ENCODE measurements at regions not wholly inside any gene's neighbourhood (a gene's known extent, or its start where the extent isn't known, plus 50 kb on each side); places are given as distances from the start of the nearest gene placed in this dataset.

GRCh38 chr5:44622331-44622730 is 186.4 kb upstream of the MRPS30 start:
- Histone ChIP-seq H3K9me3 (ENCODE audit: control insufficient read depth, low read length) (no peaks in the 10 kb centered on the region), H3K4me1 (ENCODE audit: control insufficient read depth, insufficient read depth, low read length) (no peaks in the 10 kb centered on the region), H3K4me3 (ENCODE audit: low read length) (no peak overlapping the region), H3K27me3 (ENCODE audit: control insufficient read depth, insufficient read depth) (no peaks in the 10 kb centered on the region), H3K27ac (ENCODE audit: low read length) (no peak overlapping the region)
- ATAC-seq, result no peak
- 70% methylated on average over 4 of the region's 4 CpGs for WGBS
- peak in 1 of 3 donors; percentile 11 for DNase-seq
- intact Hi-C loops (cut with DNase I), result no loop called here

GRCh38 chr5:44619875-44620610 is 188.7 kb upstream of the MRPS30 start:
- Histone ChIP-seq H3K9me3 (ENCODE audit: control insufficient read depth, low read length) (no peaks in the 10 kb centered on the region), H3K27me3 (ENCODE audit: control insufficient read depth, insufficient read depth) (no peaks in the 10 kb centered on the region), H3K4me3 (ENCODE audit: low read length) (no peak overlapping the region), H3K4me1 (ENCODE audit: control insufficient read depth, insufficient read depth, low read length) (no peaks in the 10 kb centered on the region), H3K27ac (ENCODE audit: low read length) (no peak overlapping the region)
- 84% methylated on average over 3 of the region's 3 CpGs for WGBS
- no peak for ATAC-seq
- DNase-seq, result no peak
- intact Hi-C loops (cut with DNase I), result no loop called here

- intact Hi-C loops (cut with DNase I), result no loop called here
- WGBS, result 85% methylated on average over 2 of the region's 2 CpGs
- DNase-seq (no peak), ATAC-seq (no peak)
- Histone ChIP-seq H3K4me3 (ENCODE audit: low read length) (no peak overlapping the region), H3K27ac (ENCODE audit: low read length) (no peak overlapping the region), H3K4me1 (ENCODE audit: control insufficient read depth, insufficient read depth, low read length) (no peaks in the 10 kb centered on the region), H3K27me3 (ENCODE audit: control insufficient read depth, insufficient read depth) (no peaks in the 10 kb centered on the region), H3K9me3 (ENCODE audit: control insufficient read depth, low read length) (no peaks in the 10 kb centered on the region)
Measured at GRCh38 chr5:44614845-44615244, 193.9 kb upstream of the MRPS30 start.

- 88% methylated on average over 1 of the region's 1 CpG for WGBS
- Histone ChIP-seq H3K4me3 (ENCODE audit: low read length) (no peak overlapping the region), H3K27ac (ENCODE audit: low read length) (no peak overlapping the region), H3K27me3 (ENCODE audit: control insufficient read depth, insufficient read depth) (no peaks in the 10 kb centered on the region), H3K9me3 (ENCODE audit: control insufficient read depth, low read length) (no peaks in the 10 kb centered on the region), H3K4me1 (ENCODE audit: control insufficient read depth, insufficient read depth, low read length) (no peaks in the 10 kb centered on the region)
- intact Hi-C loops (cut with DNase I), result no loop called here
- ATAC-seq (no peak), DNase-seq (no peak)
Measured at GRCh38 chr5:44613936-44614335, 194.8 kb upstream of the MRPS30 start.

GRCh38 chr5:44605926-44606325 is 202.8 kb upstream of the MRPS30 start:
- intact Hi-C loops (cut with DNase I), result no loop called here
- 95% methylated on average over 5 of the region's 5 CpGs for WGBS
- DNase-seq, result no peak
- no peaks in the 10 kb centered on the region for H3K4me1 ChIP-seq (ENCODE audit: control insufficient read depth, insufficient read depth, low read length)
- H3K4me3 ChIP-seq (ENCODE audit: low read length), result no peak overlapping the region
- no peaks in the 10 kb centered on the region for H3K9me3 ChIP-seq (ENCODE audit: control insufficient read depth, low read length)
- H3K27me3 ChIP-seq (ENCODE audit: control insufficient read depth, insufficient read depth), result no peaks in the 10 kb centered on the region
- ATAC-seq, result no peak
- H3K27ac ChIP-seq (ENCODE audit: low read length), result no peak overlapping the region

GRCh38 chr5:44603496-44604272 is 205.1 kb upstream of the MRPS30 start:
- H3K4me3 ChIP-seq (ENCODE audit: low read length), result no peak overlapping the region
- no peaks in the 10 kb centered on the region for H3K27me3 ChIP-seq (ENCODE audit: control insufficient read depth, insufficient read depth)
- H3K9me3 ChIP-seq (ENCODE audit: control insufficient read depth, low read length), result no peaks in the 10 kb centered on the region
- no peak for DNase-seq
- intact Hi-C loops (cut with DNase I), result no loop called here
- no peak for ATAC-seq
- no peaks in the 10 kb centered on the region for H3K4me1 ChIP-seq (ENCODE audit: control insufficient read depth, insufficient read depth, low read length)
- no peak overlapping the region for H3K27ac ChIP-seq (ENCODE audit: low read length)
- 84% methylated on average over 8 of the region's 8 CpGs for WGBS

- Histone ChIP-seq H3K4me1 (ENCODE audit: control insufficient read depth, insufficient read depth, low read length) (no peaks in the 10 kb centered on the region), H3K27me3 (ENCODE audit: control insufficient read depth, insufficient read depth) (no peaks in the 10 kb centered on the region), H3K9me3 (ENCODE audit: control insufficient read depth, low read length) (peaks cover 2% of the 10 kb centered on the region), H3K27ac (ENCODE audit: low read length) (no peak overlapping the region), H3K4me3 (ENCODE audit: low read length) (no peak overlapping the region)
- ATAC-seq (no peak), DNase-seq (no peak)
- 71% methylated on average over 6 of the region's 6 CpGs for WGBS
- intact Hi-C loops (cut with DNase I), result no loop called here
Measured at GRCh38 chr5:44574678-44575077, 185.5 kb upstream of the FGF10 start.

- intact Hi-C loops (cut with DNase I), result no loop called here
- Histone ChIP-seq H3K27ac (ENCODE audit: low read length) (no peak overlapping the region), H3K27me3 (ENCODE audit: control insufficient read depth, insufficient read depth) (no peaks in the 10 kb centered on the region), H3K4me3 (ENCODE audit: low read length) (no peak overlapping the region), H3K4me1 (ENCODE audit: control insufficient read depth, insufficient read depth, low read length) (no peaks in the 10 kb centered on the region), H3K9me3 (ENCODE audit: control insufficient read depth, low read length) (peaks cover 2% of the 10 kb centered on the region)
- DNase-seq (no peak), ATAC-seq (no peak)
- WGBS, result 90% methylated on average over 1 of the region's 1 CpG
Measured at GRCh38 chr5:44568519-44568918, 179.3 kb upstream of the FGF10 start.

GRCh38 chr5:44565902-44566301 is 176.7 kb upstream of the FGF10 start:
- Histone ChIP-seq H3K27ac (ENCODE audit: low read length) (no peak overlapping the region), H3K9me3 (ENCODE audit: control insufficient read depth, low read length) (peaks cover 2% of the 10 kb centered on the region), H3K4me1 (ENCODE audit: control insufficient read depth, insufficient read depth, low read length) (no peaks in the 10 kb centered on the region), H3K27me3 (ENCODE audit: control insufficient read depth, insufficient read depth) (no peaks in the 10 kb centered on the region), H3K4me3 (ENCODE audit: low read length) (no peak overlapping the region)
- 83% methylated on average over 2 of the region's 2 CpGs for WGBS
- ATAC-seq (no peak), DNase-seq (no peak)
- intact Hi-C loops (cut with DNase I), result no loop called here

GRCh38 chr5:44565360-44565759 is 176.1 kb upstream of the FGF10 start:
- Histone ChIP-seq H3K4me1 (ENCODE audit: control insufficient read depth, insufficient read depth, low read length) (no peaks in the 10 kb centered on the region), H3K27ac (ENCODE audit: low read length) (no peak overlapping the region), H3K27me3 (ENCODE audit: control insufficient read depth, insufficient read depth) (no peaks in the 10 kb centered on the region), H3K4me3 (ENCODE audit: low read length) (no peak overlapping the region), H3K9me3 (ENCODE audit: control insufficient read depth, low read length) (peaks cover 2% of the 10 kb centered on the region)
- no peak for DNase-seq
- intact Hi-C loops (cut with DNase I), result no loop called here
- ATAC-seq, result no peak
- 64% methylated on average over 1 of the region's 1 CpG for WGBS

- Histone ChIP-seq H3K27me3 (ENCODE audit: control insufficient read depth, insufficient read depth) (no peaks in the 10 kb centered on the region), H3K9me3 (ENCODE audit: control insufficient read depth, low read length) (no peaks in the 10 kb centered on the region), H3K4me3 (ENCODE audit: low read length) (no peak overlapping the region), H3K4me1 (ENCODE audit: control insufficient read depth, insufficient read depth, low read length) (no peaks in the 10 kb centered on the region), H3K27ac (ENCODE audit: low read length) (no peak overlapping the region)
- no peak for ATAC-seq
- intact Hi-C loops (cut with DNase I), result no loop called here
- DNase-seq, result no peak
- 60% methylated on average over 2 of the region's 2 CpGs for WGBS
Measured at GRCh38 chr5:44546286-44546685, 157.1 kb upstream of the FGF10 start.

Measured in right cardiac atrium (tissue), 5 donors.